ENCODE measurements at regions not wholly inside any gene's neighbourhood (a gene's known extent, or its start where the extent isn't known, plus 50 kb on each side); places are given as distances from the start of the nearest gene placed in this dataset.

DNA sequence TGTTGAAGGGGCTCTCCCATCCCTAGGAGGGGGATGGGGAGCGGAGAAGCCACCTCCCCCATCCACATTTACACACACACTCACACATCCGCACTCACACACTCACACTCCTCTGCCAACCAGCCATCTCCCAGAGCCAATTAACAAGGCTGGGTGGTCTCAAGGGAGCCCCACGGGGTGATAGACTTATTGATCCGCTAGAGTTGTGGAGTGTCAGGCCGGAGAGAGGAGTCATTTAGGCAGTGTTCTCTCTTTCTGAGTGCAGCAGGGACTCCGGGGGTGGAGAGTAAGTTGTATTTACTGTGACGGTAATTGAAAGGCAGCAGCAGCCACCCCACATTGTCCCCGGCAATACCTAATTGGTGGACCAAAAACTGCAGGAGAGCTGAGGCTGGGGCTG is 61.6 kb downstream of the KLHDC7A start:
- Histone ChIP-seq H3K27ac (ENCODE audit: low read length) (no peak overlapping the region), H4K20me1 (ENCODE audit: insufficient read depth, low read depth, low read length) (no peaks in the 10 kb centered on the region), H3K27me3 (ENCODE audit: low read length) (no peaks in the 10 kb centered on the region), H3K36me3 (ENCODE audit: insufficient read depth, low read length) (no peaks in the 10 kb centered on the region), H3K9me2 (replicated peaks; ENCODE audit: insufficient read depth, low read length) (no peaks in the 10 kb centered on the region), H3K4me1 (ENCODE audit: low read length) (no peaks in the 10 kb centered on the region), H3K79me2 (ENCODE audit: low read length) (no peaks in the 10 kb centered on the region), H2AFZ (ENCODE audit: low read length) (no peak overlapping the region), H3K4me2 (ENCODE audit: low read depth, low read length, poor library complexity, severe bottlenecking) (no peak overlapping the region), H3K9me3 (ENCODE audit: low read length) (no peaks in the 10 kb centered on the region), H3K9ac (ENCODE audit: low read length) (no peak overlapping the region), H3K4me3 (ENCODE audit: low read length) (no peak overlapping the region)
- DNase-seq: no peak

DNA sequence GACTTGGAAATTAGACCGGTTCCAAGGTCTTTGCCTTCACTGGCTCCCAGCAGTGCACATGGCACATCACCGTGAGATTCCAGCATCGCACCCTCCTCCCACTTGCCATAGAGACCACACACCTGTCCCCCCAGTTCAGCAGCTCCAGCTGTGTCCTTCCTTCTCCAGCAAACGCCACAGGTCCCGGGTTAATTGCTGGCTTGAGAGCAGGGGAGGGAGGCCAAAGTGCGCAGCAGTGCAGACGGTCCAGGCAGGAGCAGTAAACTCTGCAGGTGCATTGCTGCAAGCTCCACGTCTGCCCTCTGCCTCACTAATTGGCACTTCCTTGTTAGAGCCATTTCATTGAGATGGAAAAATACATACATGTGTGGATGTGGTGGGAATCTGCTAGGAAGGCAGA is 65.3 kb downstream of the KLHDC7A start:
- H3K9me3 ChIP-seq (ENCODE audit: low read length): no peaks in the 10 kb centered on the region

DNA sequence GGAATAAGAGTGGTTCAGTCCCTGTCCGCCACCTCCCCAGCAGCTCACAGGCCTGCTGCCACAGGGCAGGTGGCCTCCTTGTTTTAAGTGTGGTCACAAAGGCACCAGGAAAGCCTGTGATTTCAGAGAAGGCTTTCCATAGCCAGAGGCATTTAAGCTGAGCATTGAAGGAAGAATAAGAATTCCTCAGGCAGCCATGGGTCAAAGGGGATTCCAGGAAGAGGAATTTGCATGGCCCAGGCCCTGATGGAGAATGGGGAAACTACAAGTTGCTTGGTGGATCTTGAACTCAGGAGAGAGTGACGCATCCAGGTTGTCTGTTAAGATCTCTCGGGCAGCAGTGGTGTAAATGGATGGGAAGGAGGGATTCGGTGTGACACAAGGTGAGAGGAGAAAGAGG is 66.7 kb downstream of the KLHDC7A start:
- no peak for DNase-seq
- Histone ChIP-seq H4K20me1 (ENCODE audit: insufficient read depth, low read depth, low read length) (no peaks in the 10 kb centered on the region), H3K79me2 (ENCODE audit: low read length) (no peaks in the 10 kb centered on the region), H3K27ac (ENCODE audit: low read length) (no peak overlapping the region), H3K9me2 (replicated peaks; ENCODE audit: insufficient read depth, low read length) (no peaks in the 10 kb centered on the region), H3K4me1 (ENCODE audit: low read length) (no peaks in the 10 kb centered on the region), H3K9me3 (ENCODE audit: low read length) (no peaks in the 10 kb centered on the region), H3K27me3 (ENCODE audit: low read length) (no peaks in the 10 kb centered on the region), H3K4me3 (ENCODE audit: low read length) (no peak overlapping the region), H3K36me3 (ENCODE audit: insufficient read depth, low read length) (no peaks in the 10 kb centered on the region), H3K9ac (ENCODE audit: low read length) (no peak overlapping the region), H3K4me2 (ENCODE audit: low read depth, low read length, poor library complexity, severe bottlenecking) (no peak overlapping the region), H2AFZ (ENCODE audit: low read length) (no peak overlapping the region)

More for the DNA sequence above, 65.3 kb downstream of the KLHDC7A start:
- Histone ChIP-seq H3K27ac (ENCODE audit: low read length) (no peak overlapping the region), H4K20me1 (ENCODE audit: insufficient read depth, low read depth, low read length) (no peaks in the 10 kb centered on the region), H3K4me3 (ENCODE audit: low read length) (no peak overlapping the region), H3K9me2 (replicated peaks; ENCODE audit: insufficient read depth, low read length) (no peaks in the 10 kb centered on the region), H3K4me2 (ENCODE audit: low read depth, low read length, poor library complexity, severe bottlenecking) (no peak overlapping the region), H3K9ac (ENCODE audit: low read length) (no peak overlapping the region), H3K36me3 (ENCODE audit: insufficient read depth, low read length) (no peaks in the 10 kb centered on the region), H3K4me1 (ENCODE audit: low read length) (no peaks in the 10 kb centered on the region), H3K27me3 (ENCODE audit: low read length) (no peaks in the 10 kb centered on the region), H3K79me2 (ENCODE audit: low read length) (no peaks in the 10 kb centered on the region), H2AFZ (ENCODE audit: low read length) (no peak overlapping the region)
- DNase-seq: no peak

DNA sequence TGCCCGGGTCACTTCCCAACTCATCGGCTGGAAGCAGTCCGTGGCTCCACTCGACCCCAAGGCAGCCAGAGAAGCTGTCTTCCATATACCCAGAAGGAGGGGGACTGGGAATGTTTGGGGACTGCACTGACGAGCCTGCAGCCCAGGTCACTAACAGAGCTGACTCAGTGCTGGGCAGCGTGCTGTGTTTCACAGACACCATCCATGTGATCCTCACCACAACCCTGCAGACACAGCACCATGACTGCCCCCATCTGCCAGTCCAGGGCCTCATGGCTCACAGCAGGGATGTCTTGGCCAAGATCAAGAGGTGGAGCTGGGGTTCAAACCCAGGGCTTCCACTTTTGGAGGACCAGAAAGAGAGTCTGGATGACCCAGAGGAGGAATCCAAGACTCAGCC is 67.9 kb downstream of the KLHDC7A start:
- Histone ChIP-seq H3K27ac (ENCODE audit: low read length) (no peak overlapping the region), H3K36me3 (ENCODE audit: insufficient read depth, low read length) (no peaks in the 10 kb centered on the region), H4K20me1 (ENCODE audit: insufficient read depth, low read depth, low read length) (no peaks in the 10 kb centered on the region), H3K4me3 (ENCODE audit: low read length) (no peak overlapping the region), H3K4me1 (ENCODE audit: low read length) (no peaks in the 10 kb centered on the region), H3K79me2 (ENCODE audit: low read length) (no peaks in the 10 kb centered on the region), H3K27me3 (ENCODE audit: low read length) (no peaks in the 10 kb centered on the region), H2AFZ (ENCODE audit: low read length) (no peak overlapping the region), H3K9me3 (ENCODE audit: low read length) (no peaks in the 10 kb centered on the region), H3K4me2 (ENCODE audit: low read depth, low read length, poor library complexity, severe bottlenecking) (no peak overlapping the region), H3K9ac (ENCODE audit: low read length) (no peak overlapping the region), H3K9me2 (replicated peaks; ENCODE audit: insufficient read depth, low read length) (no peaks in the 10 kb centered on the region)
- no peak for DNase-seq

DNA sequence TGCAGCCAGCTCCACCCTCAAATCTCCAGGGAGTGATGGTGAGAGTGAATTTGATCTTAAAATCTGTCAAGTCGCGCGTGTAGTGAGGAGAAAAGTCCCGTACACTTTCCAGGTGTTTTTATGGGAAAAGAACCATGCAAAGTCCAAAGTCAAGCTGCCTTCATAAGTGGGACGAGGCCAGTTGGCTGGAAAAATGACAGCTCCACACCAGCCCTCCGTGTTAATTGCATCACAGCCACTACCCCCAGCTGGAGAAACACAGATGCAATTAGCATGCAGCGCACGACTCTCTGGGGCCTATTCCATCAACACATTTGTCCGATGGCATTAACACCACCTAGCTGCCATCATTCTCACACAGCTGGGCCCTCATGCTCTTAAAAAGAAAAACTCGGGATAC is 68.4 kb downstream of the KLHDC7A start:
- no peak overlapping the region for H3K9ac ChIP-seq (ENCODE audit: low read length)
- DNase-seq: no peak
- H3K4me2 ChIP-seq (ENCODE audit: low read depth, low read length, poor library complexity, severe bottlenecking): no peak overlapping the region
- no peak overlapping the region for H3K4me3 ChIP-seq (ENCODE audit: low read length)
- H4K20me1 ChIP-seq (ENCODE audit: insufficient read depth, low read depth, low read length): no peaks in the 10 kb centered on the region
- H3K36me3 ChIP-seq (ENCODE audit: insufficient read depth, low read length): no peaks in the 10 kb centered on the region
- H3K9me2 ChIP-seq (replicated peaks; ENCODE audit: insufficient read depth, low read length): no peaks in the 10 kb centered on the region
- H3K79me2 ChIP-seq (ENCODE audit: low read length): no peaks in the 10 kb centered on the region
- no peak overlapping the region for H2AFZ ChIP-seq (ENCODE audit: low read length)
- no peak overlapping the region for H3K27ac ChIP-seq (ENCODE audit: low read length)
- no peaks in the 10 kb centered on the region for H3K9me3 ChIP-seq (ENCODE audit: low read length)
- no peaks in the 10 kb centered on the region for H3K27me3 ChIP-seq (ENCODE audit: low read length)
- H3K4me1 ChIP-seq (ENCODE audit: low read length): no peaks in the 10 kb centered on the region

DNA sequence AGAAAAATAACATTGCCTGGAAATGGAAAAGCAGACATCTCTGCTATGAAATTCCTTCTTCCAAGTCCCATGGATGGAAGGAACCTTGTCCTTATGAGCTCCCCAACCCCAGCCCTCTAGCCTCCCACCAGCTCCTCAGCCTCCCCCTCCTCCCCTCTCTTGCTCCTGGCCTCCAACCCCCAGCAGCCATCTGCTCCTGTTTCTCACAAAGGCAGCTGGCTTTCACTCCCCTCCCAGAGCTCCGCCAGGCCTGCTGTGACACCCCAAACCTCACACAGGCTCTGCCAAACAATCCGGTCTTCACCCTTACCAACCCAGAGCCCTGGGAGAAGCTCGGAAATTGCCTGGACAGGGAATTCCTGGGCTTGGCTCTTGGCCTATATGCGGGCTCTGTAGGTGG is 69.2 kb downstream of the KLHDC7A start:
- no peaks in the 10 kb centered on the region for H3K9me3 ChIP-seq (ENCODE audit: low read length)
- no peak overlapping the region for H3K27ac ChIP-seq (ENCODE audit: low read length)
- no peak overlapping the region for H2AFZ ChIP-seq (ENCODE audit: low read length)
- no peaks in the 10 kb centered on the region for H4K20me1 ChIP-seq (ENCODE audit: insufficient read depth, low read depth, low read length)
- no peaks in the 10 kb centered on the region for H3K79me2 ChIP-seq (ENCODE audit: low read length)
- no peak overlapping the region for H3K4me2 ChIP-seq (ENCODE audit: low read depth, low read length, poor library complexity, severe bottlenecking)
- no peaks in the 10 kb centered on the region for H3K27me3 ChIP-seq (ENCODE audit: low read length)
- no peaks in the 10 kb centered on the region for H3K4me1 ChIP-seq (ENCODE audit: low read length)
- no peak for DNase-seq
- no peaks in the 10 kb centered on the region for H3K36me3 ChIP-seq (ENCODE audit: insufficient read depth, low read length)
- H3K4me3 ChIP-seq (ENCODE audit: low read length): no peak overlapping the region
- no peaks in the 10 kb centered on the region for H3K9me2 ChIP-seq (replicated peaks; ENCODE audit: insufficient read depth, low read length)
- no peak overlapping the region for H3K9ac ChIP-seq (ENCODE audit: low read length)

DNA sequence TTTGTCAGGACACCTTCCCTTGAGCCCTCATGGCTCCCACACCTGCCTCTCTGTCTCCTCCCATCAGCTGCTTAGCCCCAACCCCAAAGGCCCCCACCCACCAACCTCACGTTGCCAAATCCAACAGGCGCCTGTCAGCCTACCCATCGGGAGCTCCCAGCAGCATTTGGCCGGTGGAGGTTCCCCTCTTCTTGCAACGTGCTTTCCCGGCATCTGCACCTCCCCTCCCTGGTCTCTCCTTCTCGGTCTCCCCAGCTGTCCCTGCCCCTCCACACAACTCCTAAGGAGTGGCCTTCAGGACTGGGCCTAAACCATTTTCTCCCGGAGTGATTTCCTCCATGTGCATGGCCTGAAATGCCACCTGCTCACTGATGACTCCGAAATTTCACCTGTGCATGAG is 71.9 kb downstream of the KLHDC7A start:
- Histone ChIP-seq H3K79me2 (ENCODE audit: low read length) (no peaks in the 10 kb centered on the region), H3K4me3 (ENCODE audit: low read length) (no peak overlapping the region), H3K27ac (ENCODE audit: low read length) (no peak overlapping the region), H3K9ac (ENCODE audit: low read length) (no peak overlapping the region), H3K4me1 (ENCODE audit: low read length) (no peaks in the 10 kb centered on the region), H3K36me3 (ENCODE audit: insufficient read depth, low read length) (no peaks in the 10 kb centered on the region), H3K27me3 (ENCODE audit: low read length) (no peaks in the 10 kb centered on the region), H2AFZ (ENCODE audit: low read length) (no peak overlapping the region), H3K9me2 (replicated peaks; ENCODE audit: insufficient read depth, low read length) (no peaks in the 10 kb centered on the region), H3K9me3 (ENCODE audit: low read length) (no peaks in the 10 kb centered on the region), H3K4me2 (ENCODE audit: low read depth, low read length, poor library complexity, severe bottlenecking) (no peak overlapping the region), H4K20me1 (ENCODE audit: insufficient read depth, low read depth, low read length) (no peaks in the 10 kb centered on the region)
- DNase-seq: no peak

DNA sequence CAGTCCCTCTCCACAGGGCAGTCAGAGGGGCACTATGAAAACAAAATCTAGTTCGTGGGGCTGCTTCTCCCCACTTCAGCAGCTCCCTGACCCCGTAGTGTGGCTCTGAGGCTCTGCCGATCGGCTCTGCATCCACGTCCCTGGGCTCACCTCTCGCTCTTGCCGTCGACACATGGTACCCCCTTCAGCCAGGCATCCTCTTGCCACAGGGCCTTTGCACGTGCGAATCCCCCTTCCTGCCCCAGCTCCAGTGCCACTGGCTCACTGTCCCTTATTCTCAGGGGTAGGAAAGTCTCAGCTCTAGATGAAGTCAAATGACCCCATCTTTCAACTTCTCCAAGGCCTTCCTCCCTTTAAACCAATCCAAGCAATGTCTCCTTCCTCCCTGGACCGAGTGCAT is 72.7 kb downstream of the KLHDC7A start:
- no peak overlapping the region for H3K4me3 ChIP-seq (ENCODE audit: low read length)
- no peak for DNase-seq
- H3K9me2 ChIP-seq (replicated peaks; ENCODE audit: insufficient read depth, low read length): no peaks in the 10 kb centered on the region
- H3K36me3 ChIP-seq (ENCODE audit: insufficient read depth, low read length): no peaks in the 10 kb centered on the region
- no peaks in the 10 kb centered on the region for H3K79me2 ChIP-seq (ENCODE audit: low read length)
- H3K27ac ChIP-seq (ENCODE audit: low read length): no peak overlapping the region
- no peaks in the 10 kb centered on the region for H3K4me1 ChIP-seq (ENCODE audit: low read length)
- H3K9ac ChIP-seq (ENCODE audit: low read length): no peak overlapping the region
- H4K20me1 ChIP-seq (ENCODE audit: insufficient read depth, low read depth, low read length): no peaks in the 10 kb centered on the region
- H3K9me3 ChIP-seq (ENCODE audit: low read length): no peaks in the 10 kb centered on the region
- no peaks in the 10 kb centered on the region for H3K27me3 ChIP-seq (ENCODE audit: low read length)
- no peak overlapping the region for H2AFZ ChIP-seq (ENCODE audit: low read length)
- H3K4me2 ChIP-seq (ENCODE audit: low read depth, low read length, poor library complexity, severe bottlenecking): no peak overlapping the region

DNA sequence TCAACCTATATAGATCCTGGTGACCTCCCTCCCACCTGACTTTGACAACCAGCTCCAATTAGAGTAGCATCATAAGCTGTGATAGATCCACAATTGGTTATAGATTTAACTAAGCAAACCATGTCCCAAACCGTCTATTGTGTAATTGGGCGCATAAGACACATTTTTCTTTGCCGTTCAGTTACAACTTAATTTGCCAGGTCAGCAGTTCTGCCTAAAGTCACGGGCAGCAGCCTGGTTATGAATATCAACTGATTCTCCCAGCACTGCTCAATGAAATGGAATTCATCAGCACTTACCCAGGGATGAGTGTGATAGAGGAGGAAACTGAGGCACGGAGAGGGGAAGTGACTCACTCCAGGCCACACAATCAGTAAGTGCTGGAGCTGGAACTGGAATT is 73.4 kb downstream of the KLHDC7A start:
- DNase-seq: no peak
- H3K9me2 ChIP-seq (replicated peaks; ENCODE audit: insufficient read depth, low read length): no peaks in the 10 kb centered on the region
- no peaks in the 10 kb centered on the region for H3K9me3 ChIP-seq (ENCODE audit: low read length)
- H3K27ac ChIP-seq (ENCODE audit: low read length): no peak overlapping the region
- no peaks in the 10 kb centered on the region for H3K4me1 ChIP-seq (ENCODE audit: low read length)
- H3K9ac ChIP-seq (ENCODE audit: low read length): no peak overlapping the region
- no peak overlapping the region for H3K4me3 ChIP-seq (ENCODE audit: low read length)
- no peaks in the 10 kb centered on the region for H4K20me1 ChIP-seq (ENCODE audit: insufficient read depth, low read depth, low read length)
- H3K27me3 ChIP-seq (ENCODE audit: low read length): no peaks in the 10 kb centered on the region
- no peak overlapping the region for H2AFZ ChIP-seq (ENCODE audit: low read length)
- H3K36me3 ChIP-seq (ENCODE audit: insufficient read depth, low read length): no peaks in the 10 kb centered on the region
- no peak overlapping the region for H3K4me2 ChIP-seq (ENCODE audit: low read depth, low read length, poor library complexity, severe bottlenecking)
- no peaks in the 10 kb centered on the region for H3K79me2 ChIP-seq (ENCODE audit: low read length)
